GM12878 (cell line): ENCODE measurements at regions not wholly inside any gene's neighbourhood (a gene's known extent, or its start where the extent isn't known, plus 50 kb on each side); places are given as distances from the start of the nearest gene placed in this dataset.
"Not testable (repeated sequence)": the region's sequence is repeated elsewhere in the genome, so short reads cannot be mapped to it uniquely, and the experiment has no call there.

ENCODE experiments used
- BRCA1 ChIP-seq: IDR thresholded peaks from 2 replicates; pipeline ENCODE4 v1.6.1; 2011; ENCODE audit warnings: low read depth, low read length, improper control_type of control experiment
- CEBPB ChIP-seq, 2 experiments: fragments of 150-350 bp in 1 of 2; IDR thresholded peaks; 2 replicates each; pipeline ENCODE4 v1.6.1; 2012 to 2014; ENCODE audit warnings: low read depth in 2 of 2, low read length in 2 of 2, borderline replicate concordance in 1 of 2, inconsistent platforms in 1 of 2
- CTCF ChIP-seq, 3 experiments: IDR thresholded peaks in 2 of 3; conservative IDR thresholded peaks in 1 of 3; 2 replicates each; pipeline ENCODE4 v1.5.1; 2011; ENCODE audit warnings: low read depth in 3 of 3, low read length in 3 of 3, mild to moderate bottlenecking in 3 of 3, control low read depth in 2 of 3, moderate library complexity in 2 of 3, inconsistent platforms in 1 of 3, mixed read lengths in 1 of 3; ENCODE audit not compliant: control insufficient read depth in 2 of 3, insufficient read depth in 1 of 3; ENCODE audit errors: extremely low read depth in 1 of 3
- FOS ChIP-seq: IDR thresholded peaks from 3 replicates; pipeline ENCODE4 v1.6.1; 2011; ENCODE audit warnings: borderline replicate concordance; ENCODE audit not compliant: insufficient read length; ENCODE audit errors: extremely low read depth
- GABPA ChIP-seq: IDR thresholded peaks from 2 replicates; pipeline ENCODE4 v1.6.1; 2014; ENCODE audit warnings: antibody characterized with exemption, low read depth, mild to moderate bottlenecking, inconsistent platforms
- IRF4 ChIP-seq: IDR thresholded peaks from 2 replicates; pipeline ENCODE4 v1.6.1; 2011; ENCODE audit warnings: low read depth, low read length
- MAX ChIP-seq: IDR thresholded peaks from 2 replicates; pipeline ENCODE4 v1.6.1; 2012; ENCODE audit warnings: low read depth, low read length, improper control_type of control experiment
- NBN ChIP-seq: fragments of 450-650 bp; IDR thresholded peaks from 2 replicates; pipeline ENCODE4 v1.6.1; 2016
- POLR2AphosphoS5 ChIP-seq: IDR thresholded peaks from 2 replicates; pipeline ENCODE4 v1.6.1; 2011; ENCODE audit warnings: mild to moderate bottlenecking, low read length, inconsistent platforms
- RAD21 ChIP-seq: IDR thresholded peaks from 2 replicates; pipeline ENCODE4 v1.6.1; 2011; ENCODE audit warnings: mild to moderate bottlenecking, low read depth, low read length, moderate library complexity; ENCODE audit not compliant: insufficient read depth
- RBBP5 ChIP-seq: fragments of 200-600 bp; sonication (generic); conservative IDR thresholded peaks from 2 replicates; pipeline ENCODE4 v1.6.1; 2016
- SMC3 ChIP-seq: IDR thresholded peaks from 2 replicates; pipeline ENCODE4 v1.6.1; 2011; ENCODE audit warnings: low read length, improper control_type of control experiment, borderline replicate concordance
- USF2 ChIP-seq: IDR thresholded peaks from 2 replicates; pipeline ENCODE4 v1.6.1; 2011; ENCODE audit warnings: low read depth, low read length, improper control_type of control experiment, borderline replicate concordance

- not testable (repeated sequence) for TF ChIP-seq CEBPB (IDR thresholded peaks at IDR 0.05; ENCODE audit: borderline replicate concordance in 1 of 2, low read depth in 2 of 2, low read length in 2 of 2); GABPA; FOS; RBBP5; CTCF (IDR thresholded peaks at IDR 0.05 in 2 of 3, conservative IDR thresholded peaks at IDR 0.05 in 1 of 3; ENCODE audit: control insufficient read depth in 2 of 3, extremely low read depth in 1 of 3, insufficient read depth in 1 of 3, low read depth in 3 of 3, low read length in 3 of 3); USF2; IRF4; MAX; NBN; POLR2AphosphoS5; RAD21; SMC3; BRCA1
Measured at GRCh38 chr14:105628126-105628525, 101.7 kb downstream of the TMEM121 start.
